HEK293 (cell line): ENCODE measurements at regions not wholly inside any gene's neighbourhood (a gene's known extent, or its start where the extent isn't known, plus 50 kb on each side); places are given as distances from the start of the nearest gene placed in this dataset.

ENCODE experiments used
- ATF2 ChIP-seq: fragments of 450-650 bp; formaldehyde crosslinking; IDR thresholded peaks from 2 replicates; pipeline ENCODE4 v1.5.1; 2016; ENCODE audit warnings: missing biosample characterization, missing genetic modification characterization, low read depth
- ZBTB48 ChIP-seq: fragments of 450-650 bp; formaldehyde crosslinking; IDR thresholded peaks from 2 replicates; pipeline ENCODE4 v1.5.1; 2016; ENCODE audit warnings: missing biosample characterization, missing genetic modification characterization
- ZBTB8A ChIP-seq: fragments of 450-650 bp; formaldehyde crosslinking; IDR thresholded peaks from 2 replicates; pipeline ENCODE4 v1.5.1; 2016; ENCODE audit warnings: missing biosample characterization, missing genetic modification characterization
- ZNF10 ChIP-seq: fragments of 450-650 bp; formaldehyde crosslinking; IDR thresholded peaks from 2 replicates; pipeline ENCODE4 v1.5.1; 2017; ENCODE audit warnings: missing biosample characterization, missing genetic modification characterization
- ZNF19 ChIP-seq: fragments of 450-650 bp; formaldehyde crosslinking; IDR thresholded peaks from 2 replicates; pipeline ENCODE4; 2016; ENCODE audit warnings: missing biosample characterization, missing genetic modification characterization, low read depth
- ZNF416 ChIP-seq: fragments of 450-650 bp; formaldehyde crosslinking; IDR thresholded peaks from 2 replicates; pipeline ENCODE4 v1.5.1; 2016; ENCODE audit warnings: missing biosample characterization, missing genetic modification characterization
- TF ChIP-seq, protein P1 (sequence below): fragments of 450-650 bp; formaldehyde crosslinking; IDR thresholded peaks from 2 replicates; pipeline ENCODE4 v1.5.1; 2016; ENCODE audit warnings: missing biosample characterization, missing genetic modification characterization
- TF ChIP-seq, protein P2 (sequence below): fragments of 450-650 bp; formaldehyde crosslinking; IDR thresholded peaks from 2 replicates; pipeline ENCODE4 v1.5.1; 2016; ENCODE audit warnings: missing biosample characterization, missing genetic modification characterization
- TF ChIP-seq, protein P3 (sequence below): fragments of 450-650 bp; formaldehyde crosslinking; IDR thresholded peaks from 2 replicates; pipeline ENCODE4 v1.5.1; 2016; ENCODE audit warnings: missing biosample characterization, missing genetic modification characterization
- TF ChIP-seq, protein P4 (sequence below): fragments of 450-650 bp; formaldehyde crosslinking; IDR thresholded peaks from 2 replicates; pipeline ENCODE4 v1.5.1; 2016; ENCODE audit warnings: missing biosample characterization, missing genetic modification characterization
- TF ChIP-seq, protein P5 (sequence below): fragments of 450-650 bp; formaldehyde crosslinking; IDR thresholded peaks from 2 replicates; pipeline ENCODE4 v1.5.1; 2017; ENCODE audit warnings: missing biosample characterization, missing genetic modification characterization

DNA sequence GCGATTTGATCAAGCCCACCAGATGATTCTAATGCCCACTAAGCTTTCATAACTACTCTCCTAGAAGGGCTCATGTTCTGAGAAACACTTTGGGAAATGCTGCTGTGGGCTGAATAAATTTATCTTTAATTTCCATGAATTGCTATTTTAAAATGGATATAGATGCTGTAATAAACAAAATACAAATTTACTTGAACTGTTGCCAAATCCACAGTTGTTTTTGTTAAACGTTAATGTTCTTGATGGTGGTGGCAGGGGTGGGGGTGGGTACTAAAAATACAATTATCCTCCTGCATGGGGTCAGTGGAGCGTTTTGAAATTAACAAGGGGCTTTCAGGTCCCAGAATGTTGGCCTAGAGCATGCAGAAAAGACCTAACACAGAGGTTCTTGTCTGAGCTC lies 244.7 kb upstream of the POU3F1 start:
- TF ChIP-seq, protein P1, sequence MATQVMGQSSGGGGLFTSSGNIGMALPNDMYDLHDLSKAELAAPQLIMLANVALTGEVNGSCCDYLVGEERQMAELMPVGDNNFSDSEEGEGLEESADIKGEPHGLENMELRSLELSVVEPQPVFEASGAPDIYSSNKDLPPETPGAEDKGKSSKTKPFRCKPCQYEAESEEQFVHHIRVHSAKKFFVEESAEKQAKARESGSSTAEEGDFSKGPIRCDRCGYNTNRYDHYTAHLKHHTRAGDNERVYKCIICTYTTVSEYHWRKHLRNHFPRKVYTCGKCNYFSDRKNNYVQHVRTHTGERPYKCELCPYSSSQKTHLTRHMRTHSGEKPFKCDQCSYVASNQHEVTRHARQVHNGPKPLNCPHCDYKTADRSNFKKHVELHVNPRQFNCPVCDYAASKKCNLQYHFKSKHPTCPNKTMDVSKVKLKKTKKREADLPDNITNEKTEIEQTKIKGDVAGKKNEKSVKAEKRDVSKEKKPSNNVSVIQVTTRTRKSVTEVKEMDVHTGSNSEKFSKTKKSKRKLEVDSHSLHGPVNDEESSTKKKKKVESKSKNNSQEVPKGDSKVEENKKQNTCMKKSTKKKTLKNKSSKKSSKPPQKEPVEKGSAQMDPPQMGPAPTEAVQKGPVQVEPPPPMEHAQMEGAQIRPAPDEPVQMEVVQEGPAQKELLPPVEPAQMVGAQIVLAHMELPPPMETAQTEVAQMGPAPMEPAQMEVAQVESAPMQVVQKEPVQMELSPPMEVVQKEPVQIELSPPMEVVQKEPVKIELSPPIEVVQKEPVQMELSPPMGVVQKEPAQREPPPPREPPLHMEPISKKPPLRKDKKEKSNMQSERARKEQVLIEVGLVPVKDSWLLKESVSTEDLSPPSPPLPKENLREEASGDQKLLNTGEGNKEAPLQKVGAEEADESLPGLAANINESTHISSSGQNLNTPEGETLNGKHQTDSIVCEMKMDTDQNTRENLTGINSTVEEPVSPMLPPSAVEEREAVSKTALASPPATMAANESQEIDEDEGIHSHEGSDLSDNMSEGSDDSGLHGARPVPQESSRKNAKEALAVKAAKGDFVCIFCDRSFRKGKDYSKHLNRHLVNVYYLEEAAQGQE (tag by site-specific recombination): no peak
- TF ChIP-seq, protein P2, sequence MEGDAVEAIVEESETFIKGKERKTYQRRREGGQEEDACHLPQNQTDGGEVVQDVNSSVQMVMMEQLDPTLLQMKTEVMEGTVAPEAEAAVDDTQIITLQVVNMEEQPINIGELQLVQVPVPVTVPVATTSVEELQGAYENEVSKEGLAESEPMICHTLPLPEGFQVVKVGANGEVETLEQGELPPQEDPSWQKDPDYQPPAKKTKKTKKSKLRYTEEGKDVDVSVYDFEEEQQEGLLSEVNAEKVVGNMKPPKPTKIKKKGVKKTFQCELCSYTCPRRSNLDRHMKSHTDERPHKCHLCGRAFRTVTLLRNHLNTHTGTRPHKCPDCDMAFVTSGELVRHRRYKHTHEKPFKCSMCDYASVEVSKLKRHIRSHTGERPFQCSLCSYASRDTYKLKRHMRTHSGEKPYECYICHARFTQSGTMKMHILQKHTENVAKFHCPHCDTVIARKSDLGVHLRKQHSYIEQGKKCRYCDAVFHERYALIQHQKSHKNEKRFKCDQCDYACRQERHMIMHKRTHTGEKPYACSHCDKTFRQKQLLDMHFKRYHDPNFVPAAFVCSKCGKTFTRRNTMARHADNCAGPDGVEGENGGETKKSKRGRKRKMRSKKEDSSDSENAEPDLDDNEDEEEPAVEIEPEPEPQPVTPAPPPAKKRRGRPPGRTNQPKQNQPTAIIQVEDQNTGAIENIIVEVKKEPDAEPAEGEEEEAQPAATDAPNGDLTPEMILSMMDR (tag by site-specific recombination): no peak
- TF ChIP-seq ATF2 (tag by site-specific recombination): no peak
- no peak for TF ChIP-seq ZNF10 (tag by site-specific recombination)
- no peak for TF ChIP-seq ZNF416
- TF ChIP-seq, protein P3, sequence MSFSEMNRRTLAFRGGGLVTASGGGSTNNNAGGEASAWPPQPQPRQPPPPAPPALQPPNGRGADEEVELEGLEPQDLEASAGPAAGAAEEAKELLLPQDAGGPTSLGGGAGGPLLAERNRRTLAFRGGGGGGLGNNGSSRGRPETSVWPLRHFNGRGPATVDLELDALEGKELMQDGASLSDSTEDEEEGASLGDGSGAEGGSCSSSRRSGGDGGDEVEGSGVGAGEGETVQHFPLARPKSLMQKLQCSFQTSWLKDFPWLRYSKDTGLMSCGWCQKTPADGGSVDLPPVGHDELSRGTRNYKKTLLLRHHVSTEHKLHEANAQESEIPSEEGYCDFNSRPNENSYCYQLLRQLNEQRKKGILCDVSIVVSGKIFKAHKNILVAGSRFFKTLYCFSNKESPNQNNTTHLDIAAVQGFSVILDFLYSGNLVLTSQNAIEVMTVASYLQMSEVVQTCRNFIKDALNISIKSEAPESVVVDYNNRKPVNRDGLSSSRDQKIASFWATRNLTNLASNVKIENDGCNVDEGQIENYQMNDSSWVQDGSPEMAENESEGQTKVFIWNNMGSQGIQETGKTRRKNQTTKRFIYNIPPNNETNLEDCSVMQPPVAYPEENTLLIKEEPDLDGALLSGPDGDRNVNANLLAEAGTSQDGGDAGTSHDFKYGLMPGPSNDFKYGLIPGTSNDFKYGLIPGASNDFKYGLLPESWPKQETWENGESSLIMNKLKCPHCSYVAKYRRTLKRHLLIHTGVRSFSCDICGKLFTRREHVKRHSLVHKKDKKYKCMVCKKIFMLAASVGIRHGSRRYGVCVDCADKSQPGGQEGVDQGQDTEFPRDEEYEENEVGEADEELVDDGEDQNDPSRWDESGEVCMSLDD (tag by site-specific recombination): no peak
- no peak for TF ChIP-seq ZBTB48 (tag by site-specific recombination)
- TF ChIP-seq, protein P4, sequence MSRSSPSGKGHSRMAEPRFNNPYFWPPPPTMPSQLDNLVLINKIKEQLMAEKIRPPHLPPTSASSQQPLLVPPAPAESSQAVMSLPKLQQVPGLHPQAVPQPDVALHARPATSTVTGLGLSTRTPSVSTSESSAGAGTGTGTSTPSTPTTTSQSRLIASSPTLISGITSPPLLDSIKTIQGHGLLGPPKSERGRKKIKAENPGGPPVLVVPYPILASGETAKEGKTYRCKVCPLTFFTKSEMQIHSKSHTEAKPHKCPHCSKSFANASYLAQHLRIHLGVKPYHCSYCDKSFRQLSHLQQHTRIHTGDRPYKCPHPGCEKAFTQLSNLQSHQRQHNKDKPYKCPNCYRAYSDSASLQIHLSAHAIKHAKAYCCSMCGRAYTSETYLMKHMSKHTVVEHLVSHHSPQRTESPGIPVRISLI (tag by site-specific recombination): no peak
- TF ChIP-seq ZNF19 (tag by site-specific recombination): no peak
- no peak for TF ChIP-seq ZBTB8A
- TF ChIP-seq, protein P5, sequence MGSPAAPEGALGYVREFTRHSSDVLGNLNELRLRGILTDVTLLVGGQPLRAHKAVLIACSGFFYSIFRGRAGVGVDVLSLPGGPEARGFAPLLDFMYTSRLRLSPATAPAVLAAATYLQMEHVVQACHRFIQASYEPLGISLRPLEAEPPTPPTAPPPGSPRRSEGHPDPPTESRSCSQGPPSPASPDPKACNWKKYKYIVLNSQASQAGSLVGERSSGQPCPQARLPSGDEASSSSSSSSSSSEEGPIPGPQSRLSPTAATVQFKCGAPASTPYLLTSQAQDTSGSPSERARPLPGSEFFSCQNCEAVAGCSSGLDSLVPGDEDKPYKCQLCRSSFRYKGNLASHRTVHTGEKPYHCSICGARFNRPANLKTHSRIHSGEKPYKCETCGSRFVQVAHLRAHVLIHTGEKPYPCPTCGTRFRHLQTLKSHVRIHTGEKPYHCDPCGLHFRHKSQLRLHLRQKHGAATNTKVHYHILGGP (tag by site-specific recombination): no peak
